Caco-2 (cell line): ENCODE measurements at regions not wholly inside any gene's neighbourhood (a gene's known extent, or its start where the extent isn't known, plus 50 kb on each side); places are given as distances from the start of the nearest gene placed in this dataset.

Experiments used
- BruUV-seq: library from RNA; stranded (reverse); fragments of 400-500 nt; replicated peaks from 2 replicates; lab custom pipeline; 2021; lab: Mats Ljungman, UMichigan
- CTCF ChIA-PET: fragments of 300-600 bp; sonication (Branson Sonifier 250); formaldehyde crosslinking; loops from one replicate; lab custom pipeline; 2022; ENCODE audit warnings: antibody characterized with exemption; lab: Charles Lee
- POLR2A ChIA-PET: fragments of 300-600 bp; sonication (Branson Sonifier 250); formaldehyde crosslinking; loops from one replicate; lab custom pipeline; 2022; ENCODE audit warnings: antibody characterized with exemption; lab: Charles Lee
- DNase-seq, 2 experiments: peaks; one replicate each; pipeline versions ENCODE4 v3.0.0 to v3.0.0-alpha.2; 2020 to 2022
- H3K27me3 ChIP-seq: replicated peaks from 2 replicates; pipeline ENCODE4 v1.6.0; 2011; ENCODE audit warnings: low read length; ENCODE audit not compliant: control insufficient read depth, insufficient read depth
- H3K36me3 ChIP-seq: 2 replicates; pipeline ENCODE4 v1.5.1; 2011; ENCODE audit warnings: low read length; ENCODE audit not compliant: control insufficient read depth, insufficient read depth
- H3K4me1 ChIP-seq: fragments of 250-450 bp; sonication (Bioruptor Pico); 2 replicates; pipeline ENCODE4 v1.5.1; 2020; ENCODE audit warnings: mild to moderate bottlenecking
- H3K4me3 ChIP-seq: 2 replicates; pipeline ENCODE4 v1.5.1; 2011; ENCODE audit warnings: low read depth, mild to moderate bottlenecking, control low read depth, low read length
- H3K9me3 ChIP-seq: fragments of 250-450 bp; sonication (Bioruptor Pico); 2 replicates; pipeline ENCODE4 v1.5.1; 2020; ENCODE audit warnings: mild to moderate bottlenecking, moderate library complexity
- H3K27ac Mint-ChIP-seq: one replicate; pipeline ENCODE4 v1.8.0; 2022; ENCODE audit warnings: mixed read lengths; ENCODE audit not compliant: unreplicated experiment
- H3K27me3 Mint-ChIP-seq: one replicate; pipeline ENCODE4 v1.8.0; 2022; ENCODE audit warnings: mixed read lengths; ENCODE audit not compliant: insufficient read depth, unreplicated experiment
- H3K36me3 Mint-ChIP-seq: one replicate; pipeline ENCODE4 v1.8.0; 2022; ENCODE audit warnings: mild to moderate bottlenecking, mixed read lengths; ENCODE audit not compliant: insufficient read depth, unreplicated experiment
- H3K4me1 Mint-ChIP-seq: one replicate; pipeline ENCODE4 v1.8.0; 2022; ENCODE audit warnings: low read depth, mixed read lengths; ENCODE audit not compliant: unreplicated experiment
- H3K4me3 Mint-ChIP-seq: one replicate; pipeline ENCODE4 v1.8.0; 2022; ENCODE audit warnings: mild to moderate bottlenecking, moderate library complexity, mixed read lengths; ENCODE audit not compliant: unreplicated experiment
- H3K9me3 Mint-ChIP-seq: one replicate; pipeline ENCODE4 v1.8.0; 2022; ENCODE audit warnings: mixed read lengths; ENCODE audit not compliant: unreplicated experiment
- intact Hi-C: fragments of 100-400 bp; cut with micrococcal nuclease; formaldehyde crosslinking; loops from one replicate; pipeline ENCODE4 v1.10.0; 2022; ENCODE audit not compliant: unreplicated experiment
- TF ChIP-seq, protein P1 (sequence below), 2 experiments: fragments of 200-600 bp in 1 of 2; IDR thresholded peaks; 1 replicate in 1 of 2; 2 replicates in 1 of 2; pipeline versions ENCODE4 v1.5.1 to v1.8.0; 2011 to 2022; ENCODE audit warnings: antibody characterized with exemption in 1 of 2, control low read depth in 1 of 2, inconsistent platforms in 1 of 2, low read depth in 1 of 2, low read length in 1 of 2, mild to moderate bottlenecking in 1 of 2, moderate library complexity in 1 of 2; ENCODE audit not compliant: insufficient read depth in 1 of 2, severe bottlenecking in 1 of 2, unreplicated experiment in 1 of 2

DNA sequence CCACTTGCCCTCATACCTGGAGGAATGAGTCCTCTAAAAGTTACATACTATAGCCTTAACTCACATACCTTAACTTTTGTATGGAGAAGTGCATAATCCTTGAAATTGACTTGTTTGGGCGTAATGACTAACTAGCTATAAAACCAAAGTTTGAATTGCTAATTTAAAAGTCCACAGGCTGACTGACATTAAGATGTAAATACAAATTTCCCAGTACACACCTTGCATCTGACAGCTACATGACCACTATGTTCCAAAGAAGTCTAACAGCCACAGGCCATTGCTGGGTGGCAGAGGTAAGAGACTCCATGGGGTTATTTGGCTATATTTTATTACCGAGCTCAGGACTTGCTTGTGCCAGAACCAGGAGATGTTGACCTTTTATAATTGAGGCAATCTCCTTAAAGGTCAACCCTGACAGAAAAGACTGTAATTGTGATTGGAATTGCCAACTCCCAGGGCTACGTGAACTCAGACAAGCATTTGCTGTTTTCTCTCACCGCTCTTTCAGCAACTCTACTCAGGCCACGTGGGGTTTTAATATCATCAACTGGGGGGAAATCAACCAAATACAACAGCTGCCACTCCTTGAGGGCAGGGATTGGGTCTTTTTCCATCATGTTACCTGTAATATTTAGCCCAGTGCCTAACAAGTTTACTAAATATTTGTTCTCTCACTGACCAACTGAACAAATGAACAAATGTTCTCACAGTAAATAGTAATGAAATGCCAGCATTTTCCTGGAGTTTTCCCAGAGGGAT, 139.9 kb downstream of the SEMA6D start:
- Histone ChIP-seq H3K4me1 (no peaks in the 10 kb centered on the region), H3K36me3 (no peaks in the 10 kb centered on the region), H3K9me3 (no peaks in the 10 kb centered on the region), H3K27me3 (no peaks in the 10 kb centered on the region), H3K4me3 (no peak overlapping the region)
- intact Hi-C loops: no loop called here
- Mint-ChIP-seq H3K4me3 (no peak overlapping the region), H3K9me3 (no peaks in the 10 kb centered on the region), H3K36me3 (no peaks in the 10 kb centered on the region), H3K4me1 (no peaks in the 10 kb centered on the region), H3K27me3 (peaks cover 2% of the 10 kb centered on the region), H3K27ac (no peak overlapping the region)
- TF ChIP-seq, protein P1, sequence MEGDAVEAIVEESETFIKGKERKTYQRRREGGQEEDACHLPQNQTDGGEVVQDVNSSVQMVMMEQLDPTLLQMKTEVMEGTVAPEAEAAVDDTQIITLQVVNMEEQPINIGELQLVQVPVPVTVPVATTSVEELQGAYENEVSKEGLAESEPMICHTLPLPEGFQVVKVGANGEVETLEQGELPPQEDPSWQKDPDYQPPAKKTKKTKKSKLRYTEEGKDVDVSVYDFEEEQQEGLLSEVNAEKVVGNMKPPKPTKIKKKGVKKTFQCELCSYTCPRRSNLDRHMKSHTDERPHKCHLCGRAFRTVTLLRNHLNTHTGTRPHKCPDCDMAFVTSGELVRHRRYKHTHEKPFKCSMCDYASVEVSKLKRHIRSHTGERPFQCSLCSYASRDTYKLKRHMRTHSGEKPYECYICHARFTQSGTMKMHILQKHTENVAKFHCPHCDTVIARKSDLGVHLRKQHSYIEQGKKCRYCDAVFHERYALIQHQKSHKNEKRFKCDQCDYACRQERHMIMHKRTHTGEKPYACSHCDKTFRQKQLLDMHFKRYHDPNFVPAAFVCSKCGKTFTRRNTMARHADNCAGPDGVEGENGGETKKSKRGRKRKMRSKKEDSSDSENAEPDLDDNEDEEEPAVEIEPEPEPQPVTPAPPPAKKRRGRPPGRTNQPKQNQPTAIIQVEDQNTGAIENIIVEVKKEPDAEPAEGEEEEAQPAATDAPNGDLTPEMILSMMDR (IDR thresholded peaks at IDR 0.05; ENCODE audit: insufficient read depth in 1 of 2, low read depth in 1 of 2, low read length in 1 of 2, severe bottlenecking in 1 of 2, unreplicated experiment in 1 of 2): no peak
- no TSS peak for BruUV-seq
- CTCF ChIA-PET: no interaction called here
- no peak for DNase-seq
- POLR2A ChIA-PET: no interaction called here

DNA sequence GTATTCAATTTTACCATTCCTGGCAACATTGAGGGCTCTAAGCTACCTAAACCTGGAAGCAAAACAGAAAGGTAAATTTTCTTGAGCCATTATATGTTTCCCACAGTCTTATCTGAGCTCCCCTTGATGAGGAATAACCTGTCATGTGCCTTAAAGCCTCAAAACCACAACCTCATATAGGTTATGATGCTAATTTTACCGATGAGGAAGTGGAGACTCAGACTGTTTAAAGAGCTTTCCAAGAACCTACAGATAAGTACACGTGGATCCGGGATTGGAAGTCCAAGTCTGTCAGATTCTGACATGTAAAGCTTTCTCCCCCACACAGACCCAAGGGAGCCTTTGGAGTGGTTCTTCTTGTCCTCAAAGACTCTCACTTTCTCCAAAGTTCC, 140.5 kb downstream of the SEMA6D start:
- H3K36me3 Mint-ChIP-seq: no peaks in the 10 kb centered on the region
- BruUV-seq: no TSS peak
- no peaks in the 10 kb centered on the region for H3K4me1 Mint-ChIP-seq
- H3K4me3 Mint-ChIP-seq: no peak overlapping the region
- H3K4me3 ChIP-seq: no peak overlapping the region
- no peaks in the 10 kb centered on the region for H3K4me1 ChIP-seq
- H3K27me3 Mint-ChIP-seq: peaks cover 2% of the 10 kb centered on the region
- POLR2A ChIA-PET: no interaction called here
- DNase-seq: no peak
- no peaks in the 10 kb centered on the region for H3K9me3 Mint-ChIP-seq
- H3K9me3 ChIP-seq: no peaks in the 10 kb centered on the region
- no peak overlapping the region for H3K27ac Mint-ChIP-seq
- CTCF ChIA-PET: no interaction called here
- no peaks in the 10 kb centered on the region for H3K36me3 ChIP-seq
- TF ChIP-seq, protein P1 (IDR thresholded peaks at IDR 0.05; ENCODE audit: insufficient read depth in 1 of 2, low read depth in 1 of 2, low read length in 1 of 2, severe bottlenecking in 1 of 2, unreplicated experiment in 1 of 2): no peak
- H3K27me3 ChIP-seq: no peaks in the 10 kb centered on the region
- intact Hi-C loops: no loop called here

DNA sequence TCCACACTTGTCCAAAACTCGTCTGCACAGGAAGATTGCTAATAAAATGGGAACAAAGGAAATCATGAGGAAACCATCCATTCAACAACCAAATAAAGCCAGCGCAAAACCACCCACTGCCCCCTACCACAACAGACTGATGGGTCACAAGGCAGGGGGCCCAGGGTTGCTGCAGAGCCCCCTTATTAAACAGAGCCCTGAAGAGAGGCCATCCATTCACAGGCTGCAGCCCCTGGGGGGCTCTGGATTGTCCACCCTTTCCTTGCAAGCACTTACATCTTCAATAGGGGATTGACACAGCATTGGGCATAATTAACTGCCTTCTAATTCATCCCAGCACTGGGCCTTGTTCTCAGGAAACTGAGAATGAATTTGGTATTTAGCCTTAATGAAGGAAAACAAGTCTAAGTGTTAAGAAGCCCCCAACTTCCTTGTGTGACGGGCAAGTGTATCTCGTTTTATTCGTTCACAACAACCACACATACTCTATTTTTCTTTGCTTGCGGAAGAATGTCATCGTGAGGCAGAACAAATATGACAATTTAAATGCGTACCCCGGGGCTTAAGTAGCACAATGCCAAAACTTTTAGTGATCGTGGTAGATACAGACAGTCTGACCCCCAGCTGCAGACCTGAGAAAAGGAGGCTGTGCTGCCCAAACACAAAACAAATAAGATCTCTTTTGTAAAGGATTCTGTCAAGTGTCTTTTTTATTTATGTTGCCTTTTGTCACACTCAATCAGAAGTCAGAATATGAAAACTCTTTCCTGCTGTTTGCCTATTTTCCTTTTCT, 144.0 kb downstream of the SEMA6D start:
- TF ChIP-seq, protein P1 (IDR thresholded peaks at IDR 0.05; ENCODE audit: insufficient read depth in 1 of 2, low read depth in 1 of 2, low read length in 1 of 2, severe bottlenecking in 1 of 2, unreplicated experiment in 1 of 2): no peak
- H3K27ac Mint-ChIP-seq: no peak overlapping the region

More for the DNA sequence above, 144.0 kb downstream of the SEMA6D start:
- no peaks in the 10 kb centered on the region for H3K27me3 Mint-ChIP-seq
- Histone ChIP-seq H3K4me3 (no peak overlapping the region), H3K9me3 (no peaks in the 10 kb centered on the region), H3K4me1 (no peaks in the 10 kb centered on the region), H3K36me3 (no peaks in the 10 kb centered on the region), H3K27me3 (no peaks in the 10 kb centered on the region)
- no TSS peak for BruUV-seq
- ChIA-PET POLR2A (no interaction called here), CTCF (no interaction called here)
- no peaks in the 10 kb centered on the region for H3K4me1 Mint-ChIP-seq
- no peaks in the 10 kb centered on the region for H3K9me3 Mint-ChIP-seq
- H3K4me3 Mint-ChIP-seq: no peak overlapping the region
- intact Hi-C loops: no loop called here
- DNase-seq: no peak
- H3K36me3 Mint-ChIP-seq: no peaks in the 10 kb centered on the region
